ENCODE measurements at regions not wholly inside any gene's neighbourhood (a gene's known extent, or its start where the extent isn't known, plus 50 kb on each side); places are given as distances from the start of the nearest gene placed in this dataset.

DNA sequence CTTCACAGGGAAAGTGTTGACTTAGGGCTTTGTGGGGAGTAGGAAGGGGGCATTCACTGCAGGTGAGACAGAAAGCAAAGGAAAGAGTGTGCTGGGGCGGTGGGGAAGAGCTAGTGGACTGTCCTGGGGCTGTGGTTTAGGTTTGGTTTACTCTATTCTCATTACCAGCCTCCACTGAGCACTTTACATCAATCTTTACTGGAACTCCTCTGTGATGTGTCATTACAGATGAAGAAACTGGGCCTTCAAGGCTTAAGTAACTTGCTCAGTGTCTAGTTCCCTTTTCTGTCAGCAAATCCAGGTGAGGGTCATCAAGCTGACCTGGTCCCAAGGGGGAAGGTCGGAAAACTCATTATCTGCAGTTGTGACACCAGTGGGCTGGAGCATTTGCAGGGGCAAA lies 120.2 kb upstream of the PFN2 start:
- H3K4me3 Mint-ChIP-seq (ENCODE audit: unreplicated experiment) = no peak overlapping the region
- peaks cover 14% of the 10 kb centered on the region for H3K4me1 Mint-ChIP-seq (ENCODE audit: low read depth)
- peaks cover 2% of the 10 kb centered on the region for H3K36me3 Mint-ChIP-seq (ENCODE audit: low read depth)
- DNase-seq (ENCODE audit: low spot score) = no peak
- H3K9me3 Mint-ChIP-seq (ENCODE audit: low read depth) = peaks cover 7% of the 10 kb centered on the region
- H3K27ac Mint-ChIP-seq (ENCODE audit: unreplicated experiment) = no peak overlapping the region
- no peaks in the 10 kb centered on the region for H3K27me3 Mint-ChIP-seq (ENCODE audit: low read depth)
- TF ChIP-seq, protein P1, sequence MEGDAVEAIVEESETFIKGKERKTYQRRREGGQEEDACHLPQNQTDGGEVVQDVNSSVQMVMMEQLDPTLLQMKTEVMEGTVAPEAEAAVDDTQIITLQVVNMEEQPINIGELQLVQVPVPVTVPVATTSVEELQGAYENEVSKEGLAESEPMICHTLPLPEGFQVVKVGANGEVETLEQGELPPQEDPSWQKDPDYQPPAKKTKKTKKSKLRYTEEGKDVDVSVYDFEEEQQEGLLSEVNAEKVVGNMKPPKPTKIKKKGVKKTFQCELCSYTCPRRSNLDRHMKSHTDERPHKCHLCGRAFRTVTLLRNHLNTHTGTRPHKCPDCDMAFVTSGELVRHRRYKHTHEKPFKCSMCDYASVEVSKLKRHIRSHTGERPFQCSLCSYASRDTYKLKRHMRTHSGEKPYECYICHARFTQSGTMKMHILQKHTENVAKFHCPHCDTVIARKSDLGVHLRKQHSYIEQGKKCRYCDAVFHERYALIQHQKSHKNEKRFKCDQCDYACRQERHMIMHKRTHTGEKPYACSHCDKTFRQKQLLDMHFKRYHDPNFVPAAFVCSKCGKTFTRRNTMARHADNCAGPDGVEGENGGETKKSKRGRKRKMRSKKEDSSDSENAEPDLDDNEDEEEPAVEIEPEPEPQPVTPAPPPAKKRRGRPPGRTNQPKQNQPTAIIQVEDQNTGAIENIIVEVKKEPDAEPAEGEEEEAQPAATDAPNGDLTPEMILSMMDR (IDR thresholded peaks at IDR 0.05) = no peak

DNA sequence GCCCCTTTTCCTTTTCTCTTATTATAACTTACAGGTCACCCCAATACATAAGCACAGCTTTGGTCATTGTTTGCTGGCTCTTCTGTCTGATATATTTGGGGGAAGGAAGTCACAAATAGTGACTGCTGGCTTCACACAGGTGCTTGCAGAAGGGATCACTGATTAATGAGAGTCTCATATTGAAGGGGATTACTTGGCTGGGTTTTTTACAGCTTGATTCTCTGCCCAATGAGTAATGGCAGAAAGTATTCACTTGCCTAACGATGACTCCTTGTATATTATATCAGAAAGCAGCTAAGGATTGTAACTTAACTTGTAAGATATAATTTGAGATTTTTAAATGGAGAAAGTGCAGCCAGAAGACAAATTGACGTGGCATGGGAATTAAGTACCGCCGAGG lies 119.3 kb upstream of the PFN2 start:
- Mint-ChIP-seq H3K4me1 (ENCODE audit: low read depth) (peaks cover 12% of the 10 kb centered on the region), H3K27ac (ENCODE audit: unreplicated experiment) (no peak overlapping the region), H3K4me3 (ENCODE audit: unreplicated experiment) (no peak overlapping the region), H3K27me3 (ENCODE audit: low read depth) (no peaks in the 10 kb centered on the region), H3K36me3 (ENCODE audit: low read depth) (peaks cover 2% of the 10 kb centered on the region), H3K9me3 (ENCODE audit: low read depth) (peaks cover 7% of the 10 kb centered on the region)
- TF ChIP-seq, protein P1 (IDR thresholded peaks at IDR 0.05) = no peak
- DNase-seq (ENCODE audit: low spot score) = no peak

DNA sequence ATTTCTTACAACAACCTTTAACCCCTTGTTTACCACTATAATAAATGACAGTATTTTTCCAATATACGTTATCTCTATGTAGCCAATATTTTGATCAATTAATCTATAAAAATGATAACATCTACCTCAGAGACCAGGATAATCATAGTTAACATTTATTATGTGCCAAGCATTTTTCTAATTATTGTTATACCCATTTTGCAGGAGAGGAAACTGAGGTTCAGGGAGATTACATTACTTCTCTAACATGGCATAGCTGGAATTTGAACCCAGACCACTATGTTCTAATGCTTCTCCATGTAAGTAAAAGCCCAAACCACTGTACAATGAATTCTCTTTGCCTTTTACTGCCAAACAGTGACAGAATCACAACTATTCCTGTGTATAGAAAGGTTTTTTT lies 113.4 kb upstream of the PFN2 start:
- Mint-ChIP-seq H3K4me1 (ENCODE audit: low read depth) (peaks cover 43% of the 10 kb centered on the region), H3K36me3 (ENCODE audit: low read depth) (peaks cover 2% of the 10 kb centered on the region), H3K9me3 (ENCODE audit: low read depth) (peaks cover 3% of the 10 kb centered on the region), H3K27ac (ENCODE audit: unreplicated experiment) (no peak overlapping the region), H3K27me3 (ENCODE audit: low read depth) (no peaks in the 10 kb centered on the region), H3K4me3 (ENCODE audit: unreplicated experiment) (no peak overlapping the region)
- DNase-seq (ENCODE audit: low spot score) = no peak
- TF ChIP-seq, protein P1 (IDR thresholded peaks at IDR 0.05) = no peak

DNA sequence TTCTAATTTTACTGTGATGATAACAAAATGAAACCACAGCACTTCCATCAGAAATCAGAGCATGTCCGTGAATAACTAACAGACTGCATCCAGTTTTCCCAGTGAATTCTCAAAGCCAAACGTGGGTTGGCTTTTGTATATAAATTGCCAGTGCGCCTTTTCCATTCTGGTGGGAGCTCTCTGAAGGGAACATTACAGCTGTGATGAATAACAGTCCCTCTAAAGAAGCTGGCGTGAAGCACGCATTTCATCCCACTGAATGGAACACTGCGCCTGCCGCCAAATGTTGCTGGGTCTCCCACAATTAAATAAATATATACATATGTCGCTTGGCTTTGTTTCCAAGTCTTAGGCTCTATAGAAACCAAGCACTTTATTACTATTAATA lies 113.0 kb upstream of the PFN2 start:
- H3K4me3 Mint-ChIP-seq (ENCODE audit: unreplicated experiment) = peak overlapping the region; percentile 63
- TF ChIP-seq, protein P1 (IDR thresholded peaks at IDR 0.05) = no peak
- peaks cover 2% of the 10 kb centered on the region for H3K36me3 Mint-ChIP-seq (ENCODE audit: low read depth)
- DNase-seq (ENCODE audit: low spot score) = no peak
- H3K27me3 Mint-ChIP-seq (ENCODE audit: low read depth) = no peaks in the 10 kb centered on the region
- peaks cover 48% of the 10 kb centered on the region for H3K4me1 Mint-ChIP-seq (ENCODE audit: low read depth)
- H3K27ac Mint-ChIP-seq (ENCODE audit: unreplicated experiment) = peak overlapping the region; percentile 99
- peaks cover 3% of the 10 kb centered on the region for H3K9me3 Mint-ChIP-seq (ENCODE audit: low read depth)

DNA sequence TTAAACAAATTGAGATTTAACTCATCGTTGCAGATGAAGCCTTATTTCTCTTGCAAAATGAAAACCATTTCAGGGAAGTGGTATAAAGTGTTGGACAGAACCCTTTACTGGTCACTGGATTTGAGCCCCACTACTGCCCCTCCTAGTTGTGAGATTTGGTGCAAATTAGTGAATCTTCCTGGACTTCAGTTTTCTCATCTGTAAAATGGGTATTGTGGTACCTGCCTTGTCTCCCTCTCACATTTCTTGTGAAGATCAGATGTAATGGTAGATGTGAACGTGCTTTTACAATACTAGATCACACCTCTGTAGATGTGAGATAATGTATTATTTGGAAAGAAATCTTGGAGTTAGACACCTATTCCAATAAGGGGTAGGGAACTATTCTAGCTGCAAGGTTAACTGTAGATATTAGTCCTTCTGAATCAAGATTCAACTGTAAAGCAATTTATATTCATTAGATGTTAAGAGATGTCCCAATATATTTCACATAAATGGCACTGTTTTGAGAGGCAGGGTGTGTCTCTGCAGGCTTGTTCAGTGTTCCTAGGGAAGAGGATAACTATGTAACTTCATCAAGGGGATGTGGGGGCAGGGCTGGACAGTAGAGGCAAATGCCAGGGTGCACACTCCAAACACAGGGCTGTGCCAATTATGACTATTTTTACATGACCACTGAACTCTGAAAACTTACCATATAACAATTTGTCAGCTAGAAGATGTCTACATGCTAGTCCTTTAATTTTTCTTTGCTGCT lies 112.4 kb upstream of the PFN2 start:
- TF ChIP-seq, protein P1 (IDR thresholded peaks at IDR 0.05) = no peak
- H3K4me3 Mint-ChIP-seq (ENCODE audit: unreplicated experiment) = peak overlapping the region; percentile 63
- H3K27me3 Mint-ChIP-seq (ENCODE audit: low read depth) = no peaks in the 10 kb centered on the region
- H3K36me3 Mint-ChIP-seq (ENCODE audit: low read depth) = no peaks in the 10 kb centered on the region
- peaks cover 3% of the 10 kb centered on the region for H3K9me3 Mint-ChIP-seq (ENCODE audit: low read depth)
- peaks cover 51% of the 10 kb centered on the region for H3K4me1 Mint-ChIP-seq (ENCODE audit: low read depth)
- peak overlapping the region; percentile 99 for H3K27ac Mint-ChIP-seq (ENCODE audit: unreplicated experiment)
- no peak for DNase-seq (ENCODE audit: low spot score)

Data from chondrocyte (in vitro differentiated cells).